WERI-Rb-1 (cell line): ENCODE measurements at regions not wholly inside any gene's neighbourhood (a gene's known extent, or its start where the extent isn't known, plus 50 kb on each side); places are given as distances from the start of the nearest gene placed in this dataset.

Experiments used
- DNase-seq: peaks from one replicate; pipeline ENCODE4 v3.0.0-alpha.2; 2020
- H3K27ac ChIP-seq: fragments of 250-450 bp; sonication (Bioruptor Pico); 2 replicates; pipeline ENCODE4 v1.5.1; 2020; ENCODE audit warnings: mild to moderate bottlenecking, moderate library complexity
- H3K27me3 ChIP-seq: fragments of 250-450 bp; sonication (Bioruptor Pico); 2 replicates; pipeline ENCODE4 v1.5.1; 2021; ENCODE audit warnings: mild to moderate bottlenecking, low read depth, moderate library complexity; ENCODE audit not compliant: insufficient read depth, severe bottlenecking
- H3K36me3 ChIP-seq: fragments of 250-450 bp; sonication (Bioruptor Pico); 2 replicates; pipeline ENCODE4 v1.5.1; 2020; ENCODE audit warnings: mild to moderate bottlenecking, moderate library complexity
- H3K4me3 ChIP-seq: 2 replicates; pipeline ENCODE4 v1.5.1; 2011; ENCODE audit warnings: low read depth, mild to moderate bottlenecking, control low read depth, low read length
- H3K9me3 ChIP-seq: fragments of 250-450 bp; sonication (Bioruptor Pico); 2 replicates; pipeline ENCODE4 v1.5.1; 2021; ENCODE audit warnings: mild to moderate bottlenecking, moderate library complexity; ENCODE audit not compliant: severe bottlenecking
- CTCF ChIP-seq: IDR thresholded peaks from 2 replicates; pipeline ENCODE4 v1.5.1; 2011; ENCODE audit warnings: low read depth, mild to moderate bottlenecking, control low read depth, inconsistent platforms, low read length

- no peaks in the 10 kb centered on the region for H3K27me3 ChIP-seq
- no peak overlapping the region for H3K27ac ChIP-seq
- no peak for TF ChIP-seq CTCF
- no peak for DNase-seq
- H3K4me3 ChIP-seq: no peak overlapping the region
- no peaks in the 10 kb centered on the region for H3K9me3 ChIP-seq
- H3K36me3 ChIP-seq: peaks cover 52% of the 10 kb centered on the region
Measured at GRCh38 chr17:77456951-77457548, 316.3 kb downstream of the SEC14L1 start.

DNA sequence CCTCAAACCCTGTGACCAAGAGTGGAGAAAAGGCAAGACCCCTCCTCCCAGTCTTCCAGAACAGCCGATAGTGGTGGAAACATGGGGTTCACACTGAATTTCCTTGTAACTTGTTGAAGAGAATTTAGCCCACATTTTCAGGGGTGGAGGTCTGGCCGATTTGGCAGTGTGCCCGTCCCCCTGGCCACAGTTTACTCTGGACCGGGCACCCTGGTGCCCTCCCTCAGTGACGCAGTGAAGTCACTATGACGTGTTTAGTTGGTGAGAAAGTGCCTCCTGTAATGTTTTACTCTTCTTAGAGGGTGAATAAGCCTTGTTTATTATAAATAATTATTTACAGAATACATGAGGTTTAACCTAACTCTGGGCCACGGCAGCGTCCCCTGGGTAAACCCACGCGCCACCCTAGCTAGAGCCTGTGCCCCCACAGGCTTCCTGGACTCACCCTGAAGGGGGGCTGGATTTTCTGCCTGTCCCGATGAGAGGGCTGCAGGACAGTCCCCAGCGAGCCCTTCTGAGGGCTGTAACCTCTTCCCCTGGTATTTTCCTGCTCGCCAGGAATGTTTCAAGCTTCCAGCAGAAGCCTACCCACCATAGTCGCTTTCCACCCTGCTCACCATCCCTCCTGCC is 316.9 kb downstream of the SEC14L1 start:
- Histone ChIP-seq H3K36me3 (peaks cover 57% of the 10 kb centered on the region), H3K27me3 (no peaks in the 10 kb centered on the region), H3K27ac (no peak overlapping the region), H3K4me3 (no peak overlapping the region), H3K9me3 (no peaks in the 10 kb centered on the region)
- DNase-seq: no peak
- no peak for TF ChIP-seq CTCF

- TF ChIP-seq CTCF: no peak
- Histone ChIP-seq H3K4me3 (no peak overlapping the region), H3K27ac (no peak overlapping the region), H3K36me3 (peaks cover 50% of the 10 kb centered on the region), H3K27me3 (no peaks in the 10 kb centered on the region), H3K9me3 (no peaks in the 10 kb centered on the region)
- no peak for DNase-seq
Measured at GRCh38 chr17:77458202-77459017, 317.6 kb downstream of the SEC14L1 start.

DNA sequence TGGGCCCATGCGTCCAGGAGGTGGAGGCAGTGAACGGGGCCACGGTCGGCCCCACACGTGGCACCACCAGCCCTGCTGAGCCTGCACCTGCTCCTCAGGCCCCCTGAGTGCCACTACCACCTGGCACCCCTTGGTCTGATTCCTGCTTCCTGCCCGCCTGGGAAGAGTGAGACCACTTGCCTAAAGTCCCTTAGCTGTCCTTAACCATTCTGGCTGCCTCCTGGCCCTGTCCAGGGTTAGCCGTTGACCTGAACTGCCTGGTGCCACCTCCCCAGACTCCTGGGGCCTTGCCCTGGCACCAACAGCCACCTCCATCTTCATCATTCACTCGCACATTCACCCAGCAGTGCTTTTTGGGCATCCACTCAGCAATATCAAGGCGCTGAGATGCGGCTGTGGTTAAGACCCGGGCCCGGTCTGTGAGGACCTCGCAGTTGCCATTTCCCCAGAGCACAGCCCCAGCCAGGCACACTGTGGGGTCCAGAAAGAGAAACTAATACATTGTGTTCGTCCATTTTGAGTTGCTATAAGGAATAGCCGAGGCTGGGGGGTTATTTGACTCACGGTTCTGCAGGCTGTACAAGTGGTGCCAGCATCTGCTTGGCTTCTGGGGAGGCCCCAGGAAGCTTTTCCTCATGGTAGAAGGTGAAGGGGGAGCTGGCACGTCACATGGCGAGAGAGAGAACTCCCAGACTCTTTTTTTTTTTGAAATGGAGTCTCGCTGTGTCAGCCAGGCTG is 318.4 kb downstream of the SEC14L1 start:
- TF ChIP-seq CTCF: no peak
- DNase-seq: no peak
- peaks cover 43% of the 10 kb centered on the region for H3K36me3 ChIP-seq
- H3K27ac ChIP-seq: no peak overlapping the region
- H3K4me3 ChIP-seq: no peak overlapping the region
- no peaks in the 10 kb centered on the region for H3K9me3 ChIP-seq
- no peaks in the 10 kb centered on the region for H3K27me3 ChIP-seq

GRCh38 chr17:77460514-77461046 is 319.8 kb downstream of the SEC14L1 start:
- Histone ChIP-seq H3K27ac (no peak overlapping the region), H3K27me3 (no peaks in the 10 kb centered on the region), H3K36me3 (peaks cover 32% of the 10 kb centered on the region), H3K4me3 (no peak overlapping the region), H3K9me3 (no peaks in the 10 kb centered on the region)
- DNase-seq: no peak
- TF ChIP-seq CTCF: no peak
